HG03095 (cell line): ENCODE measurements at regions not wholly inside any gene's neighbourhood (a gene's known extent, or its start where the extent isn't known, plus 50 kb on each side); places are given as distances from the start of the nearest gene placed in this dataset.

Experiments used
- ATAC-seq: cut with Tn5 transposase; IDR thresholded peaks from one replicate; pipeline ENCODE4 v1.9.1; 2021; ENCODE audit warnings: moderate library complexity; ENCODE audit not compliant: unreplicated experiment

- no peak for ATAC-seq
Observed at GRCh38 chr18:57918601-57919000, 115.5 kb upstream of the ATP8B1 start.

GRCh38 chr18:57916684-57917083, 113.6 kb upstream of the ATP8B1 start:
- ATAC-seq, result no peak

- no peak for ATAC-seq
Observed at GRCh38 chr18:57915865-57916582, 112.9 kb upstream of the ATP8B1 start.

GRCh38 chr18:57915248-57915647, 112.1 kb upstream of the ATP8B1 start:
- no peak for ATAC-seq

GRCh38 chr18:57913686-57914085, 110.6 kb upstream of the ATP8B1 start:
- no peak for ATAC-seq

- no peak for ATAC-seq
Observed at GRCh38 chr18:57910817-57911216, 107.7 kb upstream of the ATP8B1 start.

- no peak for ATAC-seq
Observed at GRCh38 chr18:57910134-57910533, 107.0 kb upstream of the ATP8B1 start.

- ATAC-seq, result no peak
Observed at GRCh38 chr18:57909620-57910019, 106.5 kb upstream of the ATP8B1 start.

GRCh38 chr18:57908092-57908491, 105.0 kb upstream of the ATP8B1 start:
- ATAC-seq, result no peak

- ATAC-seq, result no peak
Observed at GRCh38 chr18:57907550-57907949, 104.4 kb upstream of the ATP8B1 start.

- ATAC-seq, result no peak
Observed at GRCh38 chr18:57906852-57907251, 103.7 kb upstream of the ATP8B1 start.

GRCh38 chr18:57904535-57904934, 101.4 kb upstream of the ATP8B1 start:
- no peak for ATAC-seq

GRCh38 chr18:57902721-57903120, 99.6 kb upstream of the ATP8B1 start:
- ATAC-seq, result no peak

- no peak for ATAC-seq
Observed at GRCh38 chr18:57901825-57902589, 98.9 kb upstream of the ATP8B1 start.

GRCh38 chr18:57900906-57901435, 97.9 kb upstream of the ATP8B1 start:
- no peak for ATAC-seq

- no peak for ATAC-seq
Observed at GRCh38 chr18:57898506-57899124, 95.5 kb upstream of the ATP8B1 start.

- ATAC-seq, result no peak
Observed at GRCh38 chr18:57895182-57895581, 92.1 kb upstream of the ATP8B1 start.

- no peak for ATAC-seq
Observed at GRCh38 chr18:57891707-57892391, 88.7 kb upstream of the ATP8B1 start.

- ATAC-seq, result no peak
Observed at GRCh38 chr18:57890266-57890665, 87.2 kb upstream of the ATP8B1 start.

- ATAC-seq, result no peak
Observed at GRCh38 chr18:57889841-57890240, 86.7 kb upstream of the ATP8B1 start.
